Left colon (tissue), 2 donors: ENCODE measurements at regions not wholly inside any gene's neighbourhood (a gene's known extent, or its start where the extent isn't known, plus 50 kb on each side); places are given as distances from the start of the nearest gene placed in this dataset.

Experiments
- ATAC-seq: fragments of 200-7000 bp; cut with Tn5 transposase; one replicate; pipeline ENCODE4 v1.9.1; 2020; ENCODE audit warnings: mild to moderate bottlenecking, moderate library complexity
- DNase-seq, 2 donors: peaks; one replicate each; pipeline ENCODE4 v3.0.0-alpha.2; 2020
- intact Hi-C, 2 donors: fragments of 100-400 bp; cut with DNase I in 1 of 2; cut with micrococcal nuclease in 1 of 2; formaldehyde crosslinking; loops; one replicate each; pipeline versions ENCODE4 v1.11.2 to v1.14.0; 2022; cut with DNase I, micrococcal nuclease
- donor health status: DM: no; HTN: no; CAD: no.
- donor health status: DM: yes; HTN: yes; CAD: no.

- peak in 1 of 2 donors; percentile 30 for DNase-seq
- intact Hi-C loops: no loop called here
- peak; percentile 41 for ATAC-seq
Observed at GRCh38 chr4:167622481-167623240, 388.4 kb upstream of the SPOCK3 start.

GRCh38 chr4:167623241-167623572 lies 388.9 kb upstream of the SPOCK3 start:
- ATAC-seq (no peak), DNase-seq (no peak)
- intact Hi-C loops: no loop called here

GRCh38 chr4:167629272-167629671 lies 395.0 kb upstream of the SPOCK3 start:
- intact Hi-C loops: no loop called here
- ATAC-seq: no peak
- DNase-seq: no peak

DNA sequence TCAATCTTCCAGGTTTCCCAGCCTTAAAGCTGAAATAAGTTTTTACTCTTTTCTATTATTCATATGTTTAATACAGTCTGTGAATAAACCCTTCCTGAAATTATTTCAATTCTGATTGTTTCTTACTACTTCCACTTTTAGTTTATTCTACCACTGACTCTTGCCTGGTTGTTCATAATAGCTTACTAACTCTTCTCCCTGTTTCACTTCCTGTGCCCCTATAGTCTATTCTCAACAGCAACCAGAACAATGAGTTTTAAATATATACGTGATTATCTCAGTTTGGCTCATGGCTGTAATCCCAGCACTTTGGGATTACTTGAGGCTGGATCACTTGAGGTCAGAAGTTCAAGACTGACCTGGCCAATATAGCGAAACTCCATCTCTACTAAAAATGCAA lies 408.0 kb upstream of the SPOCK3 start:
- no peak for DNase-seq
- intact Hi-C loops: no loop called here
- ATAC-seq: no peak

- DNase-seq (no peak), ATAC-seq (no peak)
- intact Hi-C loops: no loop called here
Observed at GRCh38 chr4:167645358-167645757, 411.1 kb upstream of the SPOCK3 start.

GRCh38 chr4:167652267-167652666 lies 418.0 kb upstream of the SPOCK3 start:
- intact Hi-C loops: no loop called here
- no peak for ATAC-seq
- DNase-seq: no peak

DNA sequence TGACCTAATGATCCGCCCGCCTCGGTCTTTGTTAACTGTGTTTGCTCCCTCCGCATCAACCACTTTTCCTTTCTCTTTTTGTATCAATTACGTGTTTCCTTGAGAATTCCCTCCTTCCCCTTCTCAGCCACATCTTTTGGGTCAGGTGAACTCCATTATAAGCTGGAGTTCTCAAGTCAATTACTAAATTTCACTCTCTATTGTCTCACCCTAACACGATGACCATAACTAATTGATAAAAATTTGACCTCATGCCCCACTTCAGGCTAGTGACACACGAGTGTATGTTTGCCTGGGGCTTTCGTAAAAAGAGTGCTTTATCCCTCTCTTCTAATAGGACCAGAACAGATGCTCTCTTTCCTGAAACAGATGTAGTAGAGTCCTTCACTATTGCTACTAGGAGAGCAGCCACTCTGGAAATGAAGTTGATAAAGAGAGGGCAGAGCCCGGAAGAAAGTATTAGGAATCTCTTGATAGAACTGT lies 403.6 kb upstream of the ANXA10 start:
- intact Hi-C loops: no loop called here
- no peak for ATAC-seq
- DNase-seq: no peak

GRCh38 chr4:167702391-167702790 lies 389.9 kb upstream of the ANXA10 start:
- intact Hi-C loops: no loop called here
- ATAC-seq (no peak), DNase-seq (no peak)

DNA sequence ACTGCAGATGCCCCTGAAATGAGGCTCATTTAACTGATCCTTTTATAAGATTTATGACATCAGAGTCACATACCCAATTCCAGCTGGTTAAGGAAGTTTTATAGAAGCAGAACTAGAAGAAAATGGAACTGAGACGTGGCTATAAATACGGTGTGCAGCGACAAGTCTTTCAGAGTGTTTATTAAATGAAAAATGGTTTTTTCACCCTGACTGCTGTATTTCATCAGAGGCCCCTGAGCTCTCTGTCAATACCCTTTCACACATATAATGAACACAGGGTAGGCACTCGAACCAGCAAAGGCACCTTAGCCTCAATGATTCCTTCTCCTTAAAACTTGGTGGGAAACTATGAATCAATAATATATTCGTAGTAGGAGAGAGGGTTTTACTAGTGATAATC lies 380.8 kb upstream of the ANXA10 start:
- no peak for DNase-seq
- no peak for ATAC-seq
- intact Hi-C loops: no loop called here

- DNase-seq (no peak), ATAC-seq (no peak)
- intact Hi-C loops: no loop called here
Observed at GRCh38 chr4:167713756-167714155, 378.6 kb upstream of the ANXA10 start.

GRCh38 chr4:167715176-167715575 lies 377.2 kb upstream of the ANXA10 start:
- intact Hi-C loops: no loop called here
- DNase-seq (no peak), ATAC-seq (no peak)

DNA sequence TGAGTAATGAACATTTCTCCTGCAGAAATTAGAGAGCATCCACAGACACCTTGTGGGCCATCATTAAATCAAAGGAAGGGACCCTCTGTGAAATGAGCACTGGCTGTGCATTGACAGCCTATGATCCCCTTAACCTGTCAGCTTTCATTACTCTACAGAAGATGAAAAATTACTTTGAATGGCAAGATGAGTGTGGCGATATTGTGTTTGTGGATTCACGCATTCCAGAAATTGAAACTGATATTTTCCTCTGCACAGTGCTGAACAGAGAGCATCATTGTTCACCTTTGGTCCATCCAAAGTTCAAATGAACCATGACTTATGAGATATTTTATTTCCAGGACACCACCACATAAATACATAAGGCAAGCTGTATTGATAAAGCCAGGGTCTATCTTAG lies 374.8 kb upstream of the ANXA10 start:
- intact Hi-C loops: no loop called here
- DNase-seq (no peak), ATAC-seq (no peak)

DNA sequence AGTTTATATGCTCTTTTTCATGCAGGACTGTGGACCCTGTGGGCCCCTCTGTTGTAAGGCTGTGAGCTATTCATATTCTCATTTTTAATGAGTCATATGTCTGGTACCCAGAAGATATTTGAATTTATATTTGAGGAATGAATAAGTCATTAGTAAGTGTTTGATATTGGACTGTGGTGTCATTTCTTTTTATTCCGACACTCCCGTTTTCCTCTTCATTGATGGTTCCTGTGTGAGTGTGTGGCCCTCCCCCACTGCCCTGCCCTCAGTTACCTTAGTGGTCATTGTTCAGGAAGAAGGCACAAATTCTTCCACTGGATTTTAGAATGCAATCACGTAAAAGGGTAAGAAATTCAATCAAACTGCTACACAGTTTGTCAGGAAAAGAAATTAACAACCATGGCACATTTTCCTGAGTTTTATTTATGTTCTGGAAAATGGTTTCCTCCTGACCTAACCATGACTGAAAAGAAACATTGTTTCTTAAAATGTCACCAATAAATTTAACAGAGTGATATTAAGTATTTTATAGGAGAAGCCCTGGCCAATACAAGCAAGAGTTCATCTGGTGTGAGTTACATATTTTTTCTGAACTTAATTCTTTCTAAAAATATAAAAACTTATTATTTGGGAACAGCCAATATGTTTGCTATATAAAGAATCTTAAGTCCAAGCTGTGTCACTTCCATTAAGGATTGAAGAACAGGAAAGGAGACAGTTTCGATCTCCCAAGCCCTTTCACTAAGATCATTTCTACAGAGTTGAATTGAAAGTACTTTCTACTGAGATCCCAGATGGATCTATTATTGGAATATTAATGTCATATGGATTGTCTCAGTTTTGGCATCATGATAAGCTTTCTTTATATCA lies 370.5 kb upstream of the ANXA10 start:
- no peak for DNase-seq
- no peak for ATAC-seq
- intact Hi-C loops: no loop called here

GRCh38 chr4:167722487-167722808 lies 369.9 kb upstream of the ANXA10 start:
- ATAC-seq: no peak
- no peak for DNase-seq
- intact Hi-C loops: no loop called here

GRCh38 chr4:167724941-167725340 lies 367.4 kb upstream of the ANXA10 start:
- intact Hi-C loops: no loop called here
- DNase-seq (no peak), ATAC-seq (no peak)

DNA sequence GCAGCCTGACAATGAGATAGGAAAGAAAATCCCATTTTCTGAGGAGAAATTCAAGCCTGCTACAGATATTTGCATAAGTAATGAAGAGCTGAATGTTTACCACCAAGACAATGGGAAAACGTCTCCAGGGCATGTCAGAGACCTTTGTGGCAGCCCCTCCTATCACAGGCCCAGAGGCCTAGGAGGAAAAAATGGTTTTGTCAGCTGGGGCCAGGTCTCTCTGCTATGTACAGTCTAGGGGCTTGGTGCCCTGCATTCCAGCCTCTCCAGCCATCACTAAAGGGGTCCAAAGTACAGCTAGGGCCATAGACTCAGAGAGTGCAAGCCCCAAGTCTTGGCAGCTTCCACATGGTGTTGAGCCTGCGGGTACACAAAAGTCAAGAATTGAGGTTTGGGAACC lies 361.6 kb upstream of the ANXA10 start:
- no peak for ATAC-seq
- DNase-seq: no peak
- intact Hi-C loops: no loop called here

DNA sequence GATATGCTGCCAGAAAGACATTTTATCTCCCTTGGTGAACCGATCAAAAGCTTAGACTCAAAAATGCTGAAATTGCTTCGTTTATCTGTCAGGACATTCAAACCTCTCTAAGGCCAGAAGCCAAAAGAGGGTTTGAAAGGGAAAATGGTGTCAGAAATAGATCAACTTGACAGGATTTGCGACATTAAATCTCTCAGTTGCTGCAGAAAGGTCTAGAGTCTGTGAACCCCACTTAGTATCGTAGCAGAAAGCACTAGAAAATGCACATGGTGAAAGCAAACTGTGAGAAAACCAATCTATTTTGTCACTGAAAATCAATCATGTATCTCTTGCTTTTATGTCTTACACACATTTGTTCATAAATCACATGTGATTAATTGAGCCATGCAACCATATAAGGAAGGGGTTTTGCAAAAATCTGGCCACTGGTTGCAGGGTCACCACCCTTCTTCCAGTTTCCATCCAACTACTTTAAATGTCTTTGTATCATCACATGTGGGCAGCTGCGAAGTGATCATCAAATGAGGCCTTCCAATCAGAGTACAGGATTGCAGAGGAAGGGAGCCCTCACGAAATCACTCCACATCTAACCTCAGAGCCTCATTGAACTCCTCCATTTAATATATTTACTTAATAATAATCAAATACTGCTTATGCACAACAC lies 347.2 kb upstream of the ANXA10 start:
- intact Hi-C loops: no loop called here
- no peak for ATAC-seq

GRCh38 chr4:167767281-167767680 lies 325.1 kb upstream of the ANXA10 start:
- intact Hi-C loops: no loop called here
- no peak for DNase-seq
- ATAC-seq: no peak

More for the DNA sequence above, 347.2 kb upstream of the ANXA10 start:
- no peak for DNase-seq

- DNase-seq: no peak
- ATAC-seq: no peak
- intact Hi-C loops: no loop called here
Observed at GRCh38 chr4:167774646-167775045, 317.7 kb upstream of the ANXA10 start.

DNA sequence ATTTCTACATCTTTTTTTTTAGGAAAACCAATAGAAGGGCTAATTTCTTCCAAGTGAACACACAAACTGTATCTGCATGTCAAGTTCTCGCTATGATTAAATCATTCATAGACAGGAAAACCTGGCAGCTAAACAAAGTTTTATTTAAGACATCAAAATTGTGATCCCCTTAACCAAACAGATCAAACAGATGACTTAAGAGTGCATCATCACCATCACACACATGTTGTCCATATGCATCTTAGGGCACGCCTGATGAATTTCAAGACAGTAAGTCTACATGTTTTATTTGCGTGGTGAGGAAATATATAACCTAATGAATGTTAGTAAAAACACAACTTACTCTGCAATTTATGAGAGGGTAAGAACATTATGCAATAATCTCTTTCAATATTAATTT lies 317.0 kb upstream of the ANXA10 start:
- no peak for ATAC-seq
- no peak for DNase-seq
- intact Hi-C loops: no loop called here
